SK-N-MC (cell line): ENCODE measurements at regions not wholly inside any gene's neighbourhood (a gene's known extent, or its start where the extent isn't known, plus 50 kb on each side); places are given as distances from the start of the nearest gene placed in this dataset.

Source experiments
- EZH2 ChIP-seq: fragments of 200-600 bp; sonication (generic); IDR thresholded peaks from one replicate; pipeline ENCODE4 v1.6.1; 2017; ENCODE audit warnings: antibody characterized with exemption
- POLR2AphosphoS5 ChIP-seq: IDR thresholded peaks from 2 replicates; pipeline ENCODE4 v1.6.1; 2012; ENCODE audit warnings: mild to moderate bottlenecking, low read depth, low read length, borderline replicate concordance

DNA sequence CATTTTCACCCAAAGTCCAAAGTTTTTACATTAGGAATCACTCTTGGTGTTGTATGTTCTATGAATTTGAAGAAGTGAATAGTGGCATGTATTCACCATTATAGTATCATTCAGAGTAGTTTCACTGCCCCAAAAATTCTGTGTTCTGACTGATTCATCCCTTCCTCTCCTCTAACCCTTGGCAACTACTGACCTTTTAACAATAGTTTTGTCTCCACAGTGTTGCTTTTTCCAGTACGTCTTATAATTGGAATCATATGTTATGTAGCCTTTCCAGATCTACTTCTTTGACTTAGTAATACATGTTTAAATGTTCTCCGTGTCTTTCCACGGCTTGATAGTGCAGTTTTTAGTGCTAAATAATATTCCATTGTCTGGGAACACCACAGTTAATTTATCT, 379.0 kb upstream of the SGO1 start:
- TF ChIP-seq POLR2AphosphoS5, result no peak
- no peak for TF ChIP-seq EZH2
